ENCODE measurements at regions not wholly inside any gene's neighbourhood (a gene's known extent, or its start where the extent isn't known, plus 50 kb on each side); places are given as distances from the start of the nearest gene placed in this dataset.

- no peak for TF ChIP-seq MEIS1 (CRISPR knock-in tag; IDR thresholded peaks at IDR 0.05; ENCODE audit: borderline replicate concordance)
- no peak for TF ChIP-seq SALL2 (tag by site-specific recombination; IDR thresholded peaks at IDR 0.05; ENCODE audit: borderline replicate concordance)
- TF ChIP-seq ZNF10 (tag by site-specific recombination; IDR thresholded peaks at IDR 0.05) = no peak
- TF ChIP-seq, protein P1, sequence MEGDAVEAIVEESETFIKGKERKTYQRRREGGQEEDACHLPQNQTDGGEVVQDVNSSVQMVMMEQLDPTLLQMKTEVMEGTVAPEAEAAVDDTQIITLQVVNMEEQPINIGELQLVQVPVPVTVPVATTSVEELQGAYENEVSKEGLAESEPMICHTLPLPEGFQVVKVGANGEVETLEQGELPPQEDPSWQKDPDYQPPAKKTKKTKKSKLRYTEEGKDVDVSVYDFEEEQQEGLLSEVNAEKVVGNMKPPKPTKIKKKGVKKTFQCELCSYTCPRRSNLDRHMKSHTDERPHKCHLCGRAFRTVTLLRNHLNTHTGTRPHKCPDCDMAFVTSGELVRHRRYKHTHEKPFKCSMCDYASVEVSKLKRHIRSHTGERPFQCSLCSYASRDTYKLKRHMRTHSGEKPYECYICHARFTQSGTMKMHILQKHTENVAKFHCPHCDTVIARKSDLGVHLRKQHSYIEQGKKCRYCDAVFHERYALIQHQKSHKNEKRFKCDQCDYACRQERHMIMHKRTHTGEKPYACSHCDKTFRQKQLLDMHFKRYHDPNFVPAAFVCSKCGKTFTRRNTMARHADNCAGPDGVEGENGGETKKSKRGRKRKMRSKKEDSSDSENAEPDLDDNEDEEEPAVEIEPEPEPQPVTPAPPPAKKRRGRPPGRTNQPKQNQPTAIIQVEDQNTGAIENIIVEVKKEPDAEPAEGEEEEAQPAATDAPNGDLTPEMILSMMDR (tag by site-specific recombination; IDR thresholded peaks at IDR 0.05) = no peak
- TF ChIP-seq ZNF133 (tag by site-specific recombination; IDR thresholded peaks at IDR 0.05) = no peak
- TF ChIP-seq ZNF585B (tag by site-specific recombination; IDR thresholded peaks at IDR 0.05) = no peak
- no peak for TF ChIP-seq ZNF558 (tag by site-specific recombination; IDR thresholded peaks at IDR 0.05)
- TF ChIP-seq ZNF514 (tag by site-specific recombination; IDR thresholded peaks at IDR 0.05) = no peak
Measured at GRCh38 chr22:19620742-19621371, 93.4 kb upstream of the SEPTIN5 start.

Data from HEK293 (cell line).